DOHH2 (cell line): ENCODE measurements at regions not wholly inside any gene's neighbourhood (a gene's known extent, or its start where the extent isn't known, plus 50 kb on each side); places are given as distances from the start of the nearest gene placed in this dataset.

ENCODE experiments used
- CTCF ChIP-seq: fragments of 200-600 bp; sonication (generic); IDR thresholded peaks from one replicate; pipeline ENCODE4 v1.5.1; 2014; ENCODE audit warnings: antibody characterized with exemption, mild to moderate bottlenecking, low read depth, low read length; ENCODE audit not compliant: poor library complexity, severe bottlenecking
- EZH2phosphoT487 ChIP-seq: fragments of 200-600 bp; sonication (generic); IDR thresholded peaks from 2 replicates; pipeline ENCODE4 v1.6.1; 2017; ENCODE audit warnings: borderline replicate concordance, mild to moderate bottlenecking, antibody characterized with exemption, low read length, moderate library complexity, mixed read lengths

GRCh38 chr5:106097340-106097739, 1573.4 kb downstream of the EFNA5 start:
- TF ChIP-seq CTCF: no peak
- no peak for TF ChIP-seq EZH2phosphoT487
